ENCODE measurements at regions not wholly inside any gene's neighbourhood (a gene's known extent, or its start where the extent isn't known, plus 50 kb on each side); places are given as distances from the start of the nearest gene placed in this dataset.

GRCh38 chr9:7287986-7288385 is 511.6 kb downstream of the DMAC1 start:
- no peak overlapping the region for H3K4me3 ChIP-seq (ENCODE audit: low read depth, low read length)
- no peak overlapping the region for H3K27ac ChIP-seq (ENCODE audit: extremely low read depth, low read depth, low read length)
- no peaks in the 10 kb centered on the region for H3K36me3 ChIP-seq (ENCODE audit: control insufficient read depth in 2 of 2, insufficient read depth in 1 of 2, low read length in 2 of 2)
- TF ChIP-seq BCL11A (tag by site-specific recombination; IDR thresholded peaks at IDR 0.05; ENCODE audit: low read depth) (no peak), ZIC2 (tag by site-specific recombination; IDR thresholded peaks at IDR 0.05) (0 out of 2 replicates have a peak, but pooled peaks have one; percentile 27)
- H3K9me3 ChIP-seq (ENCODE audit: control insufficient read depth, insufficient read depth, low read depth, low read length), result no peaks in the 10 kb centered on the region
- CTCF ChIA-PET, result no interaction called here
- no peaks in the 10 kb centered on the region for H3K4me1 ChIP-seq (ENCODE audit: control insufficient read depth, insufficient read depth, low read length)
- POLR2A ChIA-PET, result no interaction called here

- Histone ChIP-seq H3K27ac (ENCODE audit: extremely low read depth, low read depth, low read length) (no peak overlapping the region), H3K4me1 (ENCODE audit: control insufficient read depth, insufficient read depth, low read length) (no peaks in the 10 kb centered on the region), H3K36me3 (ENCODE audit: control insufficient read depth in 2 of 2, insufficient read depth in 1 of 2, low read length in 2 of 2) (no peaks in the 10 kb centered on the region), H3K4me3 (ENCODE audit: low read depth, low read length) (no peak overlapping the region), H3K9me3 (ENCODE audit: control insufficient read depth, insufficient read depth, low read depth, low read length) (no peaks in the 10 kb centered on the region)
- TF ChIP-seq ZSCAN16 (tag by site-specific recombination; IDR thresholded peaks at IDR 0.05) (no peak), TRIM28 (IDR thresholded peaks at IDR 0.05; ENCODE audit: borderline replicate concordance, low read length) (no peak), PRDM6 (tag by site-specific recombination; IDR thresholded peaks at IDR 0.05) (no peak), RBAK (tag by site-specific recombination; IDR thresholded peaks at IDR 0.05) (no peak), ZNF555 (tag by site-specific recombination; conservative IDR thresholded peaks at IDR 0.05) (no peak), ZBTB48 (tag by site-specific recombination; IDR thresholded peaks at IDR 0.05) (no peak), ZNF266 (tag by site-specific recombination; IDR thresholded peaks at IDR 0.05; ENCODE audit: low read depth) (no peak), ZNF677 (tag by site-specific recombination; IDR thresholded peaks at IDR 0.05) (no peak), ZNF350 (tag by site-specific recombination; IDR thresholded peaks at IDR 0.05) (no peak), ZNF274 (IDR thresholded peaks at IDR 0.05; ENCODE audit: low read length) (no peak), ZNF274 (tag by site-specific recombination; IDR thresholded peaks at IDR 0.05; ENCODE audit: borderline replicate concordance) (no peak), ZNF777 (tag by site-specific recombination; IDR thresholded peaks at IDR 0.05; ENCODE audit: borderline replicate concordance) (no peak), ZNF157 (tag by site-specific recombination; IDR thresholded peaks at IDR 0.05) (no peak), ZSCAN5A (tag by site-specific recombination; IDR thresholded peaks at IDR 0.05) (no peak), PATZ1 (tag by site-specific recombination; IDR thresholded peaks at IDR 0.05) (no peak), ZSCAN4 (tag by site-specific recombination; IDR thresholded peaks at IDR 0.05) (no peak), HOXC10 (CRISPR knock-in tag; IDR thresholded peaks at IDR 0.05) (no peak), ZNF548 (tag by site-specific recombination; IDR thresholded peaks at IDR 0.05) (no peak)
- POLR2A ChIA-PET, result no interaction called here
- CTCF ChIA-PET, result no interaction called here
These were observed 512.5 kb downstream of the DMAC1 start for GRCh38 chr9:7287065-7287464.

All from HEK293 (cell line).